ENCODE measurements at regions not wholly inside any gene's neighbourhood (a gene's known extent, or its start where the extent isn't known, plus 50 kb on each side); places are given as distances from the start of the nearest gene placed in this dataset.
"Not testable (repeated sequence)": the region's sequence is repeated elsewhere in the genome, so short reads cannot be mapped to it uniquely, and the experiment has no call there.

DNA sequence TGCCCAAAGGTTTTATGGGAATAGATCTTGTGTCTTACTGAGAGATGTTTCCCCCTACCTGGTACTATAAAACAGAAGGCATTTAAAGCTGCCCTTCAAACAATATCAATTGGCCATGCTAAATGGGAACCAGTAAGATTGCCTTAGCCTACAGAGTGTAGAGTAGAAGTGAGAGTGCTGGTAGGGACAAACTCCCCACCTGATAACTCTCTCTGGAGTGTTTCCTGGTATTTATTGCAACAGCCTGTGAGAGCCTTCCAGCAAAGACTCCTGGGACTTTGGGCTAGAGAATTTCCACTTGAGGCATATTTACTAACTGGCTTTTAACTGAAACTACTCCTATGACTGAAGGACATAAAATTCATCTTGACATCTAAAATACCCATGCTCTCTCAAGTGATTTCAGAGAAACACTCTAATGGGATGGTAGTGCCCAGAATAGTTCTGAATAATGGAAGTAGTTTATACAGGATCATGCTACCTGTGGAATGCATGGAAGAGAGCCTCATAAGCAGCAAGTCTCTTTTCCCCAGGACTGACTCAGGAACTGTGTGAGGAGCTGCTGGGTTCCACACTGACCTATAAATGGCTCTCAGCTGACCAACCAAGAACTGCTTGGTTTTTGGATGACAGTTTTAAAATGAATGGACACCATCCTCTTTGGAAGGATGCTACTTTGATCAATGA, 132.7 kb upstream of the SLITRK5 start:
- DNase-seq (ENCODE audit: low spot score), result no peak

DNA sequence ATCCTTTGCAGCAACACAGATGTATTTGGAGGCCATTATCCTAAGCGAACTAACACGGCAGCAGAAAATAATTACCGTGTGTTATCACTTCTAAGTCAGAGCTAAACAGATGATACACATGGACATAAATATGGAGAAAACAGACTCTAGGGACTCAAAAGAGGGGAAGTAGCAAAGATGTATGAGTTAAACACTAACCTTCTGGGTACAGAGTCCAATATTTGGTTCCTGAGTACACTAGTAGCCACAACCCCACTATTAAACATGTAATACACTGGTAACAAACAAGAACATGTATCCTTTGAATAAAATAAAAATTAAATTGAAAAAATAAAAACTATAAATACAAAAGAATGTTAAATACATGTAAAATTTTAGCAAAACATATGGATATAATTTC, 118.0 kb upstream of the SLITRK5 start:
- DNase-seq (ENCODE audit: low spot score), result no peak

DNA sequence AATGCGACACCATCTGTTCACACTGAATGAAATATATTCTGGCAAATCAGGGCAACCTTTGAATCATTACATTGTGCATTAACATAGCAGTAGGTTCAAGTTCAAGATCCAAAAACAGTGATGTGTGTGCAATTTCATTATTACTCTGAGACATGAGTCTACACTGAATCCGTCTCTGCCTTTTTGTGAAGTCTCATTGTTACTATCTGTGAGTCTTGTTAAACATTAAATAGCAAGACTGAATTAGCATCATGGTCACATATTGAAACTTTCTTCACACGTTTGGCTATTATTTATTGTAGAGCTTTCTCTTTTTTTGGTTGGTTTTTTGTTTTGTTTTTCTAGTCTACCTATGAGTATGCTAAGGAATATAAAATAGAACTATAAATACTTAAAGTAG, 117.1 kb upstream of the SLITRK5 start:
- no peak for DNase-seq (ENCODE audit: low spot score)

DNA sequence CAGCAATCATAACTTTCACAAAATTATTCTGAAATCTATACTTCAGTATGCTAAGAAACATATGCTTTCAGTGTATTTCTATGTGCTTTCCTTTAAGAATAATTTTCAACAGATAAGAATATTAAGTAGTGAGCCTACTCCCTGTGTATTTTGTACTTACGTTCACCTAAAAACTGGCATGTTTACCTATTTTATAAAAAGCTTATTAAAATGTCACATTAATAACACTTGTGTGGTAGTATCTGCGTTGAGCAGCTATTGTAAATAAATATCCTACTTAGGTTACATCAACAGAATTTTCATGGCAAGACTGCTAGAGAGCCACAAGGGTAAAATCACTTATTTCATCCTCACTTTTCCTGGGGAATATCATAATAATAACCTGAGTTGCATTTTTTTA, 113.4 kb upstream of the SLITRK5 start:
- DNase-seq (ENCODE audit: low spot score), result no peak

DNA sequence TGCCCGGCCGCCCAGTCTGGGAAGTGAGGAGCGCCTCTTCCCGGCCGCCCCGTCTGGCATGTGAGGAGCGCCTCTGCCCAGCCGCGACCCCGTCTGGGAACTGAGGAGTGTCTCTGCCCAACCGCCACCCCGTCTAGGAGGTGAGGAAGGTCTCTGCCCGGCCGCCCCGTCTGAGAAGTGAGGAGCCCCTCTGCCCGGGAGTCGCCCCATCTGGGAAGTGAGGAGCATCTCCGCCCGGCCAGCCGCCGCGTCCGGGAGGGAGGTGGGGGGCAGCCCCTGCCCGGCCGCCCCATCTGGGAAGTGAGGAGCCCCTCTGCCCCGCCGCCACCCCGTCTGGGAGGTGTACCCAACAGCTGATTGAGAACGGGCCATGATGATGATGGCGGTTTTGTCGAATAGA, 109.6 kb upstream of the SLITRK5 start:
- not testable (repeated sequence) for DNase-seq (ENCODE audit: low spot score)

DNA sequence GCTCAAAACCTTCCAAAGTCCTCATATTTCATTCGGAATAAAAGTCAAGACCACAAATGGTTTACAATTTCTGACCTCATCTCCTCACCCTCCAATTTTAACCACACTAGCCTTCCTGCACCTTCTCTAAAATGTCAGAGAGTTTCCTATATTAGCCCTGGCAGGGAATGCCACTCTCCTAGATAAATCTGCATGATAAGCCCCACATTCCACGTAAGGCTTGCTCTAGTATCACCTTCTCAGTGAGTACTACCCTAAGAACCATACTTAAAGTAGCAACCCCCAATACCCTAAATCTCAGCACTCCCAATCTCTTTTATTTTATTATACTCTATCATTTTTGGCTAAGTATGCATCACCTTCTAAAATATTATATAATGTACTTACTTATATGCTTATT, 100.5 kb upstream of the SLITRK5 start:
- DNase-seq (ENCODE audit: low spot score), result no peak

DNA sequence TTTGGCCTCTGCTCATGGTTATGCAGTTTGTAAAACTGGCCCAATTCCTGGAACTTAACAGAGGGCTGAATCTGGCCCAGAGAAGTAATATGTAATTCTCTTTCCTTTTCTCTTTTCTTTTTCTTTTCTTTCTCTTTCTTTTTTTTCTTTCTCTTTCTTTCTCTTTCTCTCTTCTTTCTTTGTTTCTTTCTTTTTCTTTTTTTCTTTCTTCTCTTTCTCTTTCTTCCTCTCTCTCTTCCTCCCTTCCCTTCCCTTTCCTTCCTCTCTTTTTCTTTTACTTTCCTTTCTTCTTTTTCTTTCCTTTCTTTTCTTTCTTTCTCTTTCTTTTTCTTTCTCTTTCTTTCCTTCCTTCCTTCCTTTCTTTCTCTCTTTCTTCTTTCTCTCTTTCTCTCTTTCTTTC, 88.8 kb upstream of the SLITRK5 start:
- no peak for DNase-seq (ENCODE audit: low spot score)

DNA sequence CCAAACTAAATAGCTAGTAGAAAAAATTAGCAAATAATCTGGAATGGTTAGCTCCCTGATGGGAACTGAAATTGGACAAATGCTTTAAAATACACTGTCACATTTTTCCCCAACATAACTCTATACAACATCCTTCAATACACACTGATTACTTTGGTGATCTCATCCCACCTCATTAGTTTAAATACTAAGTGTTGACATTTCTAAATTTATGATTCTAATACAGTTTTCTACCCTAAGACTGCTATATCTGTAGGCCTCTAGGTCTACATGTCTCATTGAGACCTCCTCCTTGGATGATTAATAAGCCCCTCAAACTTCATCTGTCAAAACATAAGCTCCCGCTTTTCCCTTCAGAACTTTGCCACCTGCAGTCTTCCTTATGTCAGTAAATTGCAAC, 80.7 kb upstream of the SLITRK5 start:
- DNase-seq (ENCODE audit: low spot score), result no peak

DNA sequence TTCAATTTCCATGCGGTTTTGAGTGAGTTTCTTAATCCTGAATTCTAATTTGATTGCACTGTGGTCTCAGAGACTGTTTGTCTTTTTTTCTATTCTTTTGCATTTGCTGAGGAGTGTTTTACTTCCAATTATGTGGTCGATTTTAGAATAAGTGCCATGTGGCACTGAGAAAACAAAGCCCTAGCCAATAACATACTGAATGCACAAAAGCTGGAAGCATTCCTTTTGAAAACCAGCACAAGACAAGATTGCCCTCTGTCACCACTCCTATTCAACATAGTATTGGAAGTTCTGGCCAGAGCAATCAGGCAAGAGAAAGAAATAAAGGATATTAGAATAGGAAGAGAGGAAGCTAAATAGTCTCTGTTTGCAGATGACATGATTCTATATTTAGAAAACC, 66.7 kb upstream of the SLITRK5 start:
- not testable (repeated sequence) for DNase-seq (ENCODE audit: low spot score)

DNA sequence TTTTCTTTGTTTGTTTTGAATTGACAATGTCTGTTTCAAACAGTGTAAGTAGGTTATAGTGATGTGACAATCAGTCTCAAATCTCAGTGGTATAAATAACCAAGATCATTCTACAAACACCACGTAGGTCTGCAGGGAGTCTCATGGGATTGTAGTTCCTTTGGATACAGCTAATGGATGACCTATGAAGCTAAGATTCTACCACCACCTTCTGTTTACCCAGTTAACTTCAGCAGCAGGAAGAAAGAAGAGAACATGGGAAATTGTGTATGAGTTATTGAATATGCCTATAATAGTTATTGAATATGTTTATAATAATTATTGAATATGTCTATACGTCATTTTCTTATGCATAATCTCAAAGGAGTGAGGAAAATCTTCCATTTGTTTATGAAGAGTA, 63.9 kb upstream of the SLITRK5 start:
- DNase-seq (ENCODE audit: low spot score), result no peak

DNA sequence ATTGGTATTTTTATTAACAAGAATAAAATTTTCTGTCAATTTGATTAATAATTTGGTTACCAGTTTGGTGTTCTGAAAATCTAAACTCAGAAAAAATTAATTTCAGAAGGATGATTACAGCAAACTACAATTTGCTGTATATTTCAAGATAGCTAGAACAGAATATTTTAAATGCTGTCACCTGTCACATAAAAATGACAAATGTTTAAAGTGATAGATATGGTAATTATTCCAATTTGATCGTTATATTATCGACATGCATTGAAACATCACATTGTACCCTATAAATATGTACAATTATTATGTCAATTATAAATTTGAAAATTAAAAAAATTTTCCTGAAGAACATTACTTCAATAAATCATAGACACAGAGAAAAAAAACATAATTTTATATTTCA, 56.9 kb upstream of the SLITRK5 start:
- no peak for DNase-seq (ENCODE audit: low spot score)
